ENCODE measurements at regions not wholly inside any gene's neighbourhood (a gene's known extent, or its start where the extent isn't known, plus 50 kb on each side); places are given as distances from the start of the nearest gene placed in this dataset.

GRCh38 chr14:49303946-49304516, 282.1 kb downstream of the RPS29 start:
- TF ChIP-seq CTCF (conservative IDR thresholded peaks at IDR 0.05; ENCODE audit: low read depth, low read length) (no peak), EZH2phosphoT487 (IDR thresholded peaks at IDR 0.05; ENCODE audit: borderline replicate concordance, low read length) (no peak)
